ENCODE measurements at regions not wholly inside any gene's neighbourhood (a gene's known extent, or its start where the extent isn't known, plus 50 kb on each side); places are given as distances from the start of the nearest gene placed in this dataset.

DNA sequence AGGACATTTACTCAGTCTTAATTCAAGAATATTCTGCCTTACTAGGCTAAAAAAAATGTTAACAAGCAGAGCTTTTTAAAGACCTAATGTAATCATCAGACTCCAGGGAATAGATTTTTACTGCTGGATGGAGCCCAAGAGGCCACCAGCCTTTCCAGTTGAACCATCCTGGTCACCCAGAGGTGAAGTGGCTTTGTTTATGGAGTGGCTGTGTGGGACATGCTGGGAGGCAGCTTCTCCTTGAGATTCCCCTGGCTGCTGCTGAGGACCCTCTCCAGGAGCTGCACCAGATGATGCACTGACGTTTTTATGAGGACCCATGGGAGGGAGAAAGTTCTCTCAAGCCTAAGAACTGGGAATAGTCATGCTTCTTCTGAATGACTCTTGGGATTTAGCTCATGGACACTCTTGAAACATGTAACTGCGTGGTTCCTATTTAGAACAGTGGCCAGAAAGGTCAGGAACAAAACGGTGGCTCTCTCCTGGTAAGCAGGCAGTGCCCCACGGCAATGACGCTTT lies 205.9 kb upstream of the MIR17HG start:
- DNase-seq: no peak

DNA sequence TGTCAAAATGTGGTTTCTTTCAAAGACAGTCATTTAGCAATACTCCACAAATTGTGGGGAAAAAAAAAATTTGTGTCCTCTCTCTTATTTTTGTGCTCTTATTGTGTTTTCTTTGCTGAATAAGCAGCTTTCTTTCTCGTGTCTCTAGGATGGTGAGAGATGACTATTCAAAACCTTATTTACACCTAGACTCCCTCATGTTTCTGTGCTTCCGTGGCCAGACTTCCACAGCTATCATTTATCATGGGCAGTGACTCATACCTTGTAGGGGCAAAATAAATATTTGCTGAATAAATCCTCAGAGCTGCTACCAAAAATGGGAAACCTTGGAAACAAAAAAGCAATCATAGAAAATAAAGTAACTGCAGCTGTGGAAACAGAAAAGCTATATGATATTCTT lies 204.9 kb upstream of the MIR17HG start:
- no peak for DNase-seq

DNA sequence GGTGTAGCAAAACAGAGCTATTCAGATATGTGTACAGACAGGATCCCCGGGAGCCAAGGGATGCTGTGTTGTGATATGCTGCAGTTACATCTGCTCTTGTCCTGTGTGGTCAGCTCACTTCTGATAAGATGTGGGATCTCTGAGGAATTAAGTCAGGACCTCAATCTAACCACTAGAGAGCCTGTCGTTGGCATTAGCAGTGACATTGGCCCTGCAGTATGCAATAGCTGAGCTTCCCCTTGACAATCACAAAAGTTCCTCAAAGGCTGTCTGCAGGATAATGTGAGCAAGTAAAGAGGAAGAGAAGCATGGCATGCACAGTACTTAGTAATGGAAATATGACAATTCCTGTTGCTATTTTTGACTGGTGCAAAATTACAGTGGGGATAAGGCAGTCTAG lies 203.4 kb upstream of the MIR17HG start:
- DNase-seq: no peak

DNA sequence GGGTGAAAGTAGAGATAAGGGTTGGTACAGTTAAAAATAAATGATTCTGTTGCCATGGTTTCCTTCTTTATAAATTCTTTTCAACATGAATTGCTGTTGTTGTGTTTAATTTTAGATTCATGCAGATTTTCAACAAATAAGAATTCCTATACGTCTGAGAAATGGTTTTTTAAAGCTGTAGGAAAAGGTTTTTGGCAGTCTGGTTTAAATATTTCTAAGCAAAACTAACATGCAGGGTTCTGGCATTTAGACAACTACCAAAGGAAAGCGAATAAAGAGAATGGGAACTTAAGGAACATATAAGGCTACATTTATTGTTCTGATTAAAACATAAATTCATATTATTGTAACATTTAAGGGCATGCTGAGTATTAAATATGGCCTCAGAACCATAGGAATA lies 203.0 kb upstream of the MIR17HG start:
- DNase-seq: no peak

DNA sequence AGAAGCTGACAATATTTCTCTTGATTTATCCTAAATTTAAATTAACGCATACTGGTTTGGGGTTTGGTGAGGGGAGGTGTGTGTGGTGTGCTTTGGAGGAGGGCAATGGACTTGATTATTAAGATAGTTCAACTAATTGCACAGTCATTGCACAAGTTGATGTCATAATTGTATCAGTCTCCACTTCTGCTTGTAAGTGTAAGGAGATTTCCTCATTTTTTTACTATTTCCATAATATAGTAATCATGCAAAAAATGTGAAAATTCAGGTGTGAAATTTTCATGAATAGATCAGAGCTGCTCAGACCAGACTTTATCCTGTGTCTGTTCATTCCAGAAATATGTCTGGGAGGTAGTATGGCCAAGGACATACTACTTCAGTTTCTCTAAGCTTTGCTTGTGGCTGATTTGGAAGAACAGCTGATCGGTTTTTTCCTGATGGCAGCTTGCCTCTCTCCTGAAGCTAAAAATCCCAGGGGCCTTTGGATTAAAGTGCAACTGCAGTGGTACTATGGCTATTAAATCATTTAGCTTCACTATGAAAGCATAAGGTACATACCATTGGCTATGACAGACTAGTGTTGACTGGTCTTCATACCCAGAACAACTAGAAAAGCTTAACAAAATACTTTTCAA lies 201.8 kb upstream of the MIR17HG start:
- no peak for DNase-seq

DNA sequence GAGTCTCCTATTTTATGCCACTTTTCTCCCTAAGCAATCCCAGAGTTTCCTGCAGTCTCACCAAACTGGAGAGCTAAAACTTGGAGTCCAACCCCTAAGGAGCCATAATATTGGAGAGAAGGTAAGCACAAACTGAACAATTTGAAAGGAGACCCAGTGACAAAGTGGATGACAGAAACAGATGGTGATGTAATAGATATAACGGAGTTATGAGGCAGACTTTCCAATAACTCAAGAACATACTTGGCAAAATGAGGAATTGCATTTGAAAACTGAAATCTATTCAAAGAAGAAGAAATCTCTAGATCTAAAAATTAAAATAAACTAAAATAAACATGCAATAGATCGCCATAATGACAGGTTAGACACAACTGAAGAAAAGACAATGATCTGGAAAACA lies 200.9 kb upstream of the MIR17HG start:
- DNase-seq: no peak

DNA sequence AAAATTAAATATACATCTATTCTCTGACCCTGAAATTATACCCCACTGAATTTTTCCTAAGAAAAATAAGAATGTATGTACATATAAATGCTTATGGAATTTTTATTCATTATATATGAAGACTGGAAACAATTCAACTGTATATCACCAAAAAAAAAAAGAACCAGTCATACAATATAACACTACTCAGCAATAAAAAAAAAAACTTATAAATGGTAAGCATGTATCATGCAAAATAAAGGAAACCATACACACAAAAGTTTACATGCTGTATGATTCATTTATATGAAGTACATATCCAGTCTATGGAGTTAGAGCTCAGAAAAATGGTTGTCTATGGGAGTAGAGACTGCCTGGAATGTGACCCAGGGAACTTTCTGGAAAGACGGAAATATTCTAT lies 199.4 kb upstream of the MIR17HG start:
- no peak for DNase-seq

DNA sequence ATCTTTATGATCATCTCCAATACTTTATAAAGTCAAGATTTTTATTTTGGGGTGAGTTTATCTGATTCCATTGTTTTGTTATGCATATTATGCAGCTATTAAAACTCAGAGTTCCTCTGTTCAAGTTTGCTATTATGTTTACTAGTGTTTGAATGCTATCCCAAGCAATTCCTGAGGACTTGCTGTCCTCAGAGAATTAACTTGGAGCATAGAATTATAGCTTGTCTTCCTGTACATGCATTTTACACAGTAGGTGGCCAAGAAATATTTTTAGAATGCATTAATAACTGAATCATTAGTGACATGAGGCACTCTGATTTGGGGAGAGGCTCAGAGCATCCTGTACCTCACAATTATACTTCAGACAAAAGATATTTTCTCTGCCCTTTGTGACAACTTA lies 195.6 kb upstream of the MIR17HG start:
- no peak for DNase-seq

DNA sequence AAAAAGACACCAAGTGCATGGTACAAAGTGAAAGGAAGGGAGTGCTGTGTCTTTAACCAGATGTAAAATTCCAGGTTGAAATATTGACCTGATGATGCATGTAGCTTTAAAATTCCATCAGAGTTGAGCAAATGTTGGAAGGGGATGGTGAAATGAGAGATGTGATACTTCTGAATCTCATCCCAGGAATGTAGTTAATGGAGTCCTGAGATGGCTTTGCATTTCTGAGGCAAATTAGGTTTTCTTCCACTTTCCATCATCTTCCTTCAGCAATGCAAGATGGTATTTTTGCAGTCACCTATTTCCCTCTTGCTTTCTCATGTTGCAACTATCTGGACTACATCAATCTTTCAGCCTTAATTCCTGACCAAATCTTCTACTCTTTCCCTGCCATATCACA lies 194.1 kb upstream of the MIR17HG start:
- DNase-seq: no peak

DNA sequence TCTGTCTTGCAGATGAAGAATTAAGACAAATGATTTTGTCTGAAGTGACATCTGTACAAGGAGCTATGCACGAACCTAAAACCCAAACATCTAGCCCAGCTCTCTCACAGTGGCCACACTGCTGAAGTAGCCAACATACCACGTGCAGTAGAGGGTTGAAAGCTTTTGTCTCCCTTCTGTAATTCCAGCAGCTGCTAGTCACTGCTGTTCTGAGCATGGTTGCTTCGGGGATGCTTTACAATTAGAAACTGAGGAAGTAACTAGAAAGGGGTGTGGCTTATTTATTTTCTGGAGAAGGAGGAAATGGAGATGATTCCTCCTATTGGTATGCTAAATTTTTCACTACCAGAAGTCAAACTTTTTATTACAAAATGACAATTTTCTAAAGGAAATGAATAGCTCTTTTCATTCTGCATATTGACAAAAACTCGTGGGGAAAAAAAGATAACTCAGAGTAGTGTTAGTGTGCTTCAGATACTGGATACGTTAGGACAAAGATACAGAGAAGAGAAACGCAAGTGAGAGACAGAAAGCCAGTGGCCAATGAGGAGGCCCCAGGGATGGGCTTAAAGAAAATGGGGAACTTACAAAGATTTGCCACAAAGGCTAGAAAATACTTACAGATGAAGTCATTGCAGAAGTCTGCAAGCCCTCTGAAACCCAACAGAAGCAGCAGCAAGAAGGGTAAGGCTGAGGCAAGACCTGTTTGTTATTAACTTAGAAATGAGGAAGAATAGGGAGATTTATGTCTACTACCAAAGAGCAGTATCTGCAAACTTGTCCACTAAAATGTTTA lies 192.7 kb upstream of the MIR17HG start:
- DNase-seq: peak; percentile 3

DNA sequence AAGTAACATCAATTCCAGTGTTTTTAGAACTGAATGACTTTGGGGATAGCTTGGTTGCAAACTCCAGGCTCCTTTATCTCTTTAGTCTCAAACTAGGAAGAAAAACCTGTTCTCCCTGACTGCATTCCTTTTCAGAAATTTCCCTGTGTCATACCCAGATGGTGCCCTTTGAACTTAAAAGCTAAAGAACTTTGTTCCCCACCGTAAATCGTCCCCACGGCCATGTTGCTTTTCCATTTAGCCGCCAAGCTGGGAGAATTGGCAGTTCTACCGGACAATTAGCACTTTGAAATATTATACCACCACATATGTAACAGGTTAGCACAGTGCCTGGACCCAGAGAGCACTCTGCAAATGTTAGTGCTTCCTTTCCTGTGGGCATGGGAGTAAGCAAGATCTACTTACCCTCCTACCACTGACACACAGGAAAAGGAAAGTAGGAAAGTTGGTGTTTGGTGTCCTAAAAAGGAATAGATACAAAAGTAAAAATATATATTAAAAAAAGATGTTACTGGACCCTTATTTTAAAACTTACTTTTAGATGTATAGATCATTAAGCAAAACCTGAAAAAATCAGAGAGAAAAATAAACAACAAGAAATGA lies 191.9 kb upstream of the MIR17HG start:
- no peak for DNase-seq

DNA sequence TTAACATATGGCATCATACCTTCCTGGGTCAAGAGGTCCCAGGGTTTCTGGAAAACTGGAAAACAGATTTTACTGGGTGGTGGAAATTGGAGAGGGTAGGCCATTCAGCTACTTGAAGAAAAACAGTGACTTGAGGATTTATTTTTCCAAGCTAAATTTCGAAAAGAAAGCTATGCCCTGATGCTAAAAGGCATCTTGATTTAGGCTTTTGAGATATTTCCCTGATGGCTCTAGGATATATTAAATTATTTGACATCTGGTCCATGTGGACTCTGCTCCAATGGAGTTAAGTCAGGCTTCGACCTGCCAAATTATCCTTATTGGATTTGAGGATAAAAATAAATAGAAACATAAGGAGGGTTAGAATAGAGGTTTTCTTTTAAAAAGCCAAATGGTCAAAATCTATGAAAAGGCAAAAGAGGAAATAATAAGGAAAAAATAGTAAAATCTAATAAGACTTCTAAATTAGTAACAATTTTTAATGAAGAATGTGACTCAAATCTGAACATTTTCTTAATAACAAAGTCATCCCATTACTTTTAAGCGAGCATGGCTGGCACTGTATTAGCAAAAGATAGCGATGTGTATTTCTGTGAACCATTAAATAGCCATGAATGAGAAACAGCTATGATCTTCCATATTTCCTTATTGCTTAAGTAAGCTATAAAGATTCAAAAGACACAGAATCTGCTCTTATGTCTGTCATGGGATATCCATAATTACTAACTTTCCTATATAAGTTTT lies 190.0 kb upstream of the MIR17HG start:
- DNase-seq: no peak

DNA sequence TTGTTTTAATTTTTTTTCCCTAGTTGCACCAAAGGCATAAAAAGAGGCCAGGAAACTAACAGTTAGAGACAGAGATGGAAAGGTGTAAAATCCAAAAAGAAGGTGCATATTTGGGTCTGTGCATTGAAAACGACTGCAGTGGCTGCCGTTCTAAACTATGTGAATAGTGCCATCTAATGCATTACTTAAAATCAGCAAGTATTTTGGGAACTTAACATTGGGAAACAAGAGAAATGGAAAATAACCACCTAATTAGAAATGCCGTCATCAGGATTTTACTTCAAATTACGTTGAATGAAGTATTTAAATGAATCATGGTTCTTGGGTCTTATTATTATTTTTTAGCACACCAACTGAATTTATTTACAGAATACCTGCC lies 189.5 kb upstream of the MIR17HG start:
- no peak for DNase-seq

DNA sequence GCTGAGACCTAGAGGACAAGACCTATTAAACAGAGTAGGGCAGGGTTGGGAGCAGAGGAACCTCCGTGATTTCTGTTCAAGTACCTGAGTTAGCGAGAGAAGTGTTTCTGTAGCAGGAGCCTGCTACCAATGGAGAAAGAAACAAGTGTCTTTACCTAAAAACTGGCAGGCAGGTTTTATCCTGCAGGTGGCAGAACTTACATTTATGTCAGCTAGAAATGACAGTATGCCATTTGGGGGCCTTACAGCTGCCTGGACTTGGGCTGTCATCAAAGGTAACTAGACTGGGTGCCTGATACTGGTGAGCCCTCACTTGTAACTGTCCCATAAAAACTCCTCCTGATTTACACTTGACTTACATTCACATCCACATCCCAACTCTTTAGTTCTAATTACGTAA lies 185.3 kb upstream of the MIR17HG start:
- no peak for DNase-seq

DNA sequence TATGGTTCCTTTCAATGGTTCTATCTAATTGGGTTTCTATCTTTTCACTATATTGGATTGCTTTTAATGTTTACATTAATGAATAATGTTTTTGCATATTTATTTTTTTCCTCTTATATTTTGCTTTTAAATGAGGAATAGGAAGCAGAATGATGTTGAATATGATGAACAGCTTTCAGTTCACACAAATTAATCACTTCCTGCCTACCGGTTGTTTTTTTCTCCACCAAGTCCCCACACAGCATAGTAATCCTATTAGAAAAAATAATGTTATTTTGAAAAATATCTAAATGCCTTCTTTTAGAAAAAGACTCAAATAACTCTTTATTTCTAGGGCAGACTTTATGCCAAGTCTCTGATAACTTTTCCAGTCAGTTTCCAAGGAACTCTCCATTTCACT lies 184.9 kb upstream of the MIR17HG start:
- DNase-seq: no peak

DNA sequence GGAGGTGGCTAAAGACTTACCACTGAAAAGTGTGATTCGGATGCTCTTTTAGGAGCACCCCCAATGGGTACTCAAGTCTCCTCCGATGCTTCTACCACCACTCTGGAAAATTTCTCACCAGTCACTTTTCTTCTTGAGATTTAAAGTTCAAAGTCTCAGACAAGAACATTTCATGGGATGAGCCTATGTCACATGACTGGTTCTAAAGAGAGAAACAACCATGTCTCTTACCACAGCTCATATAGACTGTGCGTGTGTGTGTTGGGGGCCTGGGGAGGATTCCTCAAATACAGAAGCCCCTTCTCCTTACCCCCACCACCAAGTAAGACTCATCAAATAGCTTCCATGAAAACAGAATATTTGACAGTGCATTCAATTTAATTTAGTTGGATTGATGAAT lies 181.7 kb upstream of the MIR17HG start:
- no peak for DNase-seq

DNA sequence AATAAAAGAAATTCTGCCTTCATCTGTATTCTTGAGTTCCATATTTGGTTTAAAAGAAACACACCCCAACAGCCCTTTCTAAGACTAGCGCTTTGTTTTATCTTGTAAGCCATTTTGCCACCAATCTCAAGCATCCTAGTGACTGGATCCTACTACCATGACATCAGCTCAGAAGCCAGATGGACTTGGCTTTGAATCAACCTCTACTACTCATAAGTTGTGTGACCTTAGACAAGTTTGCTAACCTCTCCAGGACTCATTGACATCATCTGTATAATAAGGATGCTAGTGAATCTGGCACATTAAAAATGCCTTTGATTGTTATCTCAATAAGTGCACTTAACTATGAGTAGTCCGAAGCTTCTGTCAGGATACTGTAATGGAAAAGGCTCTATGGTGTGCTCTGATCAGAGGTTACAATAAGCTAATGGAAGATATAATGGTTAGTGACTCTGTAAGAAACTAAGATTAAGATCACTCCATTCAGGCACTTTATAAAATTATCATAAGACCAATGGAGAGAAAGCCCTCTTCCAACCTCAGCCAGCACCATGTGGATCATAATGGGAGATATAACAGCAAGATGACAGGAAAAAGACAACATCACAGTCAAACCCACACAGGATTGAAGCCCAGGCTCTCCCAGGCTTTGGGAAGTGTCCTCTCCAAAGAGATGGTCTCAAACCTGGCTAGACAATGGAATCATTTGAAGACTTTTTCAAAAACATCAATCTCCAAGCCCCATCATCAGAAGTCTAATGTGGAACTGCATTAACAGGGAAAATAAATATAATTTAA lies 180.6 kb upstream of the MIR17HG start:
- no peak for DNase-seq

DNA sequence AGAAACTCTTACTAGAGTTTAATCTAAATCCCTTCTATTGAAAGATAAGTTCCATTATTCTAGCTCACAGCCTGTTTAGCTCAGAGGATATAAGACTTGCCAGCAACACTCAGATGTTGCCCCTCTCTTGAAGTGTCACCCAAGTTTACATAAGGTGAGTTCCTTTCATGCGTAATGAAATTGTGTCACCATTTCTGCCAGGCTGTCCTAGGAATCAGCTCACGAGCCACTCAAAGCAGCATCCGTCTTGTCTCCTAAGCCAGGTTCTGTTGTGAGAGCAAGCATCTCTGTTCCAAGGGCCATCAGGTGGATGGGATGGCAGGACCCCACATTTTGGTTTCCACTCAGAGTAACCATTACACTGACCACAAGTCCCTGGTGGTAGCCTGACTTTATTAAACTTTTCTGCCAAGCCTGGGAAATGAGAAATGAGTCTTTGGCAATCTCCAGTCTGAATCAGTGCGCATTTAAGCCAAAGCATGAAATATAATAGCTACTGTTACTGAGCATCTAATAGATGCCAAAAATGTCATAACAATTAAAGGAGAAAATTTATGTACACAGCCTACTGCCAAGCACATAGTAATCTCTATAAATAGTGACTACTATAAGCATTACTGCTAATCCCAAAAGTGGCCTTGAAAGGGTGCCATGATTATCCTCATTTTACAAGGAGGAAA lies 179.6 kb upstream of the MIR17HG start:
- no peak for DNase-seq

DNA sequence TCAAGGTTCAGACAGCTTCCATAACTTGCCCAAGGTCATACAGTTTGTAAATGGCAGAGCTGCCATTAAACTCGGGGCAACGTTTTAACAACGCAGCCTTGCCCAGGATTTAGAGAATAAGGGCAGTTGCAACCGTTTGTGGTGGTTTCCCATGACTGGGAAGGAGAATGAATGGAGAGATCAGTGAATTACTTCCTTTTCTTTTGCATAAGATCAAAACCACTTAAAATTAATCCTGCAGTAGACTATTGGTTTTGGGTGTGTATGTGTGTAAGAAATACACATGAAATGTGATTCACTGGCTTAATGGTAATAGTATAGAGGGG lies 179.1 kb upstream of the MIR17HG start:
- no peak for DNase-seq

DNA sequence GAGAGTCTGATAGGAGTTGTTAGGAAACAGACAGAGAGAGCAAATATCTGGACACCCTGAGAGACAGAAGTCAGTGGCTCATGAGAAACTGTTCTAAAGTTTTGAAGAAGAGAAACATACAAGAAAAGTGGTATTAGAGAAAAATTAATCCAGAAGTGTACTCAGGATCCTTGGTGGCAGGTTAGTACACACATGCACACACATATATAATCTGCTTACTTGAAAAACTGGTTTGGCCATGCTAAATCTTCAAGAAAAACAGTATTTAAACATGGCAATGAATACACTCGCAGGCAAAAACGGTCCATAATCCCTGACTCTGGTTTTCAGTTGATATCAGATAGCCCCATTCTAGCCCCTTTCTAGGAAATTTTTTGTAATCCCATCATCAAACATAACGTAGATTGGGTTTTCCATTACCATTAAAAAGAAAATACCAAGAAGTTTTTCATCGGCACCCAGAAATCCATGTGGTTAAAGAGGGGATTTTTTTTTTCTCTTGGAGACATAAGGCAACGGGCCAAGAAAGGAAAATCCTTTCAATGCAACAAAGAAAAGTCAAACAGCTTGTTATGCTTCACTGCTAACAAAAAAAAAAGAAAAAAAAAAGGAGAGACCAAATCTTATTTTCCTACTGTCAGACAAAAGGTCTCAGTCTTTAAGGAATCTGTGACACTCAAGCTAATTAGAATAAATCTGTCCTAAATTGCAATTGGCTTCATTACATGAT lies 178.0 kb upstream of the MIR17HG start:
- no peak for DNase-seq

DNA sequence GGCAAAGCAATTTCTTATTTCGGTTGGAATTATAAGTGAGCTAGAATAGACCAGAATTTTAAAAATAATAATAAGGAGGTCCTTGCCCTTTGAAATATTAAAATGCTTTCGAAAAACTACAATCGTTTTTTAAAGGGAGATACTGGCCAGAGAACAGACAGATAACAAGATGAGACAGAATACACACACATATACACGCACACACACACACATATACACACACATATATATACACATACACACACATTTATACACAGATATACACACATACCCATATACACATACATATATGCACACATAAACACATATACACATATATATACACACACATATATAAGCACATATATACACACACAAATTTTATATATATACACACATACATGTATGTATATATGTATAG lies 175.3 kb upstream of the MIR17HG start:
- no peak for DNase-seq

Measured in CD4-positive, alpha-beta T cell treated with Interleukin-10 for 1 hour (primary cell).